Right atrium auricular region (tissue), 2 donors: ENCODE measurements at regions not wholly inside any gene's neighbourhood (a gene's known extent, or its start where the extent isn't known, plus 50 kb on each side); places are given as distances from the start of the nearest gene placed in this dataset.

ENCODE experiments used
- DNase-seq: peaks from one replicate; pipeline ENCODE4 v3.0.0-alpha.2; 2019; ENCODE audit warnings: low spot score
- H3K27ac ChIP-seq, 2 donors: fragments of 200-600 bp; sonication (generic); 1 replicate in 1 of 2; 2 replicates in 1 of 2; pipeline ENCODE4 v1.5.1; 2016 to 2019
- H3K27me3 ChIP-seq, 2 donors: fragments of 200-600 bp; sonication (generic); one replicate each; pipeline versions ENCODE4 v1.5.1 to v1.6.0; 2017 to 2019
- H3K36me3 ChIP-seq: fragments of 200-600 bp; sonication (generic); one replicate; pipeline ENCODE4 v1.5.1; 2016
- H3K4me1 ChIP-seq, 2 donors: fragments of 200-600 bp; sonication (generic); one replicate each; pipeline versions ENCODE4 v1.5.1 to v1.6.0; 2017 to 2019
- H3K4me3 ChIP-seq, 2 donors: fragments of 200-600 bp; sonication (generic); 1 replicate in 1 of 2; 2 replicates in 1 of 2; pipeline ENCODE4 v1.5.1; 2017 to 2019; ENCODE audit warnings: mild to moderate bottlenecking in 1 of 2, moderate library complexity in 1 of 2
- H3K9me3 ChIP-seq, 2 donors: fragments of 200-600 bp; sonication (generic); one replicate each; pipeline ENCODE4 v1.5.1; 2019
- CTCF ChIP-seq, 2 donors: fragments of 200-600 bp; sonication (generic); IDR thresholded peaks; one replicate each; pipeline ENCODE4 v1.5.1; 2019; ENCODE audit warnings: antibody characterized with exemption in 2 of 2

GRCh38 chr5:125505115-125505514, 758.7 kb upstream of the ZNF608 start:
- no peak for TF ChIP-seq CTCF (IDR thresholded peaks at IDR 0.05)
- H3K4me1 ChIP-seq, result no peaks in the 10 kb centered on the region
- no peaks in the 10 kb centered on the region for H3K36me3 ChIP-seq
- DNase-seq, result no peak
- H3K27ac ChIP-seq, result no peak overlapping the region
- H3K9me3 ChIP-seq, result no peaks in the 10 kb centered on the region
- no peak overlapping the region for H3K4me3 ChIP-seq
- no peaks in the 10 kb centered on the region for H3K27me3 ChIP-seq

GRCh38 chr5:125506124-125506523, 759.7 kb upstream of the ZNF608 start:
- no peak for TF ChIP-seq CTCF (IDR thresholded peaks at IDR 0.05)
- no peaks in the 10 kb centered on the region for H3K9me3 ChIP-seq
- no peak overlapping the region for H3K4me3 ChIP-seq
- no peaks in the 10 kb centered on the region for H3K36me3 ChIP-seq
- H3K4me1 ChIP-seq, result no peaks in the 10 kb centered on the region
- no peak for DNase-seq
- H3K27me3 ChIP-seq, result no peaks in the 10 kb centered on the region
- no peak overlapping the region for H3K27ac ChIP-seq

- no peaks in the 10 kb centered on the region for H3K9me3 ChIP-seq
Measured at GRCh38 chr5:125508225-125508624, 761.8 kb upstream of the ZNF608 start.

GRCh38 chr5:125510651-125511050, 764.2 kb upstream of the ZNF608 start:
- no peaks in the 10 kb centered on the region for H3K4me1 ChIP-seq
- no peak overlapping the region for H3K27ac ChIP-seq
- DNase-seq, result no peak
- no peak for TF ChIP-seq CTCF (IDR thresholded peaks at IDR 0.05)
- H3K36me3 ChIP-seq, result no peaks in the 10 kb centered on the region
- no peaks in the 10 kb centered on the region for H3K27me3 ChIP-seq
- H3K4me3 ChIP-seq, result no peak overlapping the region
- no peaks in the 10 kb centered on the region for H3K9me3 ChIP-seq

More at GRCh38 chr5:125508225-125508624, 761.8 kb upstream of the ZNF608 start:
- no peak overlapping the region for H3K4me3 ChIP-seq
- DNase-seq, result no peak
- H3K27ac ChIP-seq, result no peak overlapping the region
- TF ChIP-seq CTCF (IDR thresholded peaks at IDR 0.05), result no peak
- H3K4me1 ChIP-seq, result no peaks in the 10 kb centered on the region
- no peaks in the 10 kb centered on the region for H3K36me3 ChIP-seq
- no peaks in the 10 kb centered on the region for H3K27me3 ChIP-seq

- Histone ChIP-seq H3K27ac (no peak overlapping the region), H3K9me3 (no peaks in the 10 kb centered on the region), H3K36me3 (no peaks in the 10 kb centered on the region), H3K4me1 (no peaks in the 10 kb centered on the region), H3K27me3 (no peaks in the 10 kb centered on the region), H3K4me3 (no peak overlapping the region)
- TF ChIP-seq CTCF (IDR thresholded peaks at IDR 0.05), result no peak
- DNase-seq, result no peak
Measured at GRCh38 chr5:125517973-125518550, 771.6 kb upstream of the ZNF608 start.

- TF ChIP-seq CTCF (IDR thresholded peaks at IDR 0.05), result no peak
- DNase-seq, result no peak
Measured at GRCh38 chr5:125521289-125521688, 774.9 kb upstream of the ZNF608 start.

More at GRCh38 chr5:125521289-125521688, 774.9 kb upstream of the ZNF608 start:
- Histone ChIP-seq H3K4me1 (no peaks in the 10 kb centered on the region), H3K27ac (no peak overlapping the region), H3K9me3 (no peaks in the 10 kb centered on the region), H3K4me3 (no peak overlapping the region), H3K27me3 (no peaks in the 10 kb centered on the region), H3K36me3 (no peaks in the 10 kb centered on the region)
